PC-3 (cell line): ENCODE measurements at regions not wholly inside any gene's neighbourhood (a gene's known extent, or its start where the extent isn't known, plus 50 kb on each side); places are given as distances from the start of the nearest gene placed in this dataset.

ENCODE experiments used
- CTCF ChIP-seq: fragments of 300-600 bp; sonication (generic); conservative IDR thresholded peaks from 2 replicates; pipeline ENCODE4 v1.5.1; 2017; ENCODE audit warnings: antibody characterized with exemption, low read depth, mild to moderate bottlenecking, low read length
- EZH2 ChIP-seq: fragments of 300-600 bp; sonication (generic); IDR thresholded peaks from one replicate; pipeline ENCODE4 v1.6.1; 2017; ENCODE audit warnings: antibody characterized with exemption, mild to moderate bottlenecking, low read length; ENCODE audit not compliant: unreplicated experiment
- EZH2phosphoT487 ChIP-seq: fragments of 300-600 bp; sonication (generic); IDR thresholded peaks from 2 replicates; pipeline ENCODE4 v1.6.1; 2018; ENCODE audit warnings: mild to moderate bottlenecking, antibody characterized with exemption, low read length, borderline replicate concordance

GRCh38 chr2:237182422-237183123, 96.9 kb downstream of the COPS8 start:
- no peak for TF ChIP-seq CTCF
- no peak for TF ChIP-seq EZH2phosphoT487
- TF ChIP-seq EZH2, result no peak
